ENCODE measurements at regions not wholly inside any gene's neighbourhood (a gene's known extent, or its start where the extent isn't known, plus 50 kb on each side); places are given as distances from the start of the nearest gene placed in this dataset.

- no peak for DNase-seq (ENCODE audit: low spot score)
These were observed 983.4 kb upstream of the FAT3 start for GRCh38 chr11:91241226-91241625.

- DNase-seq (ENCODE audit: low spot score): no peak
These were observed 985.3 kb upstream of the FAT3 start for GRCh38 chr11:91239359-91239758.

GRCh38 chr11:91231226-91231625 lies 993.4 kb upstream of the FAT3 start:
- no peak for DNase-seq (ENCODE audit: low spot score)

- DNase-seq (ENCODE audit: low spot score): no peak
These were observed 994.0 kb upstream of the FAT3 start for GRCh38 chr11:91230647-91231046.

GRCh38 chr11:91222830-91223229 lies 1000.0 kb upstream of the CHORDC1 start:
- no peak for DNase-seq (ENCODE audit: low spot score)

GRCh38 chr11:91220476-91221202 lies 997.8 kb upstream of the CHORDC1 start:
- no peak for DNase-seq (ENCODE audit: low spot score)

- no peak for DNase-seq (ENCODE audit: low spot score)
These were observed 996.7 kb upstream of the CHORDC1 start for GRCh38 chr11:91219535-91219934.

- no peak for DNase-seq (ENCODE audit: low spot score)
These were observed 986.9 kb upstream of the CHORDC1 start for GRCh38 chr11:91209751-91210150.

- no peak for DNase-seq (ENCODE audit: low spot score)
These were observed 986.5 kb upstream of the CHORDC1 start for GRCh38 chr11:91209306-91209705.

- DNase-seq (ENCODE audit: low spot score): no peak
These were observed 977.0 kb upstream of the CHORDC1 start for GRCh38 chr11:91199866-91200265.

GRCh38 chr11:91194546-91194945 lies 971.7 kb upstream of the CHORDC1 start:
- DNase-seq (ENCODE audit: low spot score): no peak

GRCh38 chr11:91188484-91188883 lies 965.6 kb upstream of the CHORDC1 start:
- no peak for DNase-seq (ENCODE audit: low spot score)

- DNase-seq (ENCODE audit: low spot score): no peak
These were observed 964.5 kb upstream of the CHORDC1 start for GRCh38 chr11:91187314-91187713.

- DNase-seq (ENCODE audit: low spot score): no peak
These were observed 955.5 kb upstream of the CHORDC1 start for GRCh38 chr11:91178366-91178765.

- no peak for DNase-seq (ENCODE audit: low spot score)
These were observed 951.9 kb upstream of the CHORDC1 start for GRCh38 chr11:91174734-91175133.

GRCh38 chr11:91174193-91174592 lies 951.3 kb upstream of the CHORDC1 start:
- no peak for DNase-seq (ENCODE audit: low spot score)

- DNase-seq (ENCODE audit: low spot score): no peak
These were observed 950.9 kb upstream of the CHORDC1 start for GRCh38 chr11:91173701-91174100.

- no peak for DNase-seq (ENCODE audit: low spot score)
These were observed 947.9 kb upstream of the CHORDC1 start for GRCh38 chr11:91170711-91171110.

GRCh38 chr11:91164452-91164822 lies 941.6 kb upstream of the CHORDC1 start:
- DNase-seq (ENCODE audit: low spot score): no peak

- DNase-seq (ENCODE audit: low spot score): no peak
These were observed 941.0 kb upstream of the CHORDC1 start for GRCh38 chr11:91163619-91164451.

GRCh38 chr11:91160661-91161060 lies 937.8 kb upstream of the CHORDC1 start:
- no peak for DNase-seq (ENCODE audit: low spot score)

GRCh38 chr11:91158891-91159537 lies 936.2 kb upstream of the CHORDC1 start:
- DNase-seq (ENCODE audit: low spot score): no peak

- no peak for DNase-seq (ENCODE audit: low spot score)
These were observed 935.4 kb upstream of the CHORDC1 start for GRCh38 chr11:91158297-91158696.
